ENCODE measurements at regions not wholly inside any gene's neighbourhood (a gene's known extent, or its start where the extent isn't known, plus 50 kb on each side); places are given as distances from the start of the nearest gene placed in this dataset.

DNA sequence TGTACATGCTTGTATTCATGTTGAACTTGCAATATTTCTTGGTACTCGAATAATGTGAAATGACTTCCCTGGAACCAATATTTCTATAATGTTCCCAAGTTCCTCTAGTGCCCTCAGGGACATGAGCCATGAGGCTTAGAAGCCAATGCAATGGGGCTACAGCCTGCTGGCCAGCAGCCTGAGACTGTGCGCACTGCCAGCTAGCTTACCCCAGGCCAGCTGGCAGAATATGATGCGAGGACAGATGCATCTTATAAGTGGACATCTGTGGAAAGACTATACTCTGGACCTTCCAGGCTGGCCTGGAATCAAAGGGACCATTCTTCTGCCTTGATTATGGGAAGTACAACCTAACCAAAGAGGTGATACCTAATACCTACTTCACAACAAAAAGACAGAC is 1862.0 kb upstream of the ACO1 start:
- TF ChIP-seq ZFX (IDR thresholded peaks at IDR 0.05) (no peak), POLR2A (IDR thresholded peaks at IDR 0.05; ENCODE audit: borderline replicate concordance, extremely low read depth, insufficient read depth, insufficient read length) (no peak), EZH2 (IDR thresholded peaks at IDR 0.05) (no peak), SRF (IDR thresholded peaks at IDR 0.05; ENCODE audit: low read depth) (no peak)
- TF ChIP-seq, protein P1, sequence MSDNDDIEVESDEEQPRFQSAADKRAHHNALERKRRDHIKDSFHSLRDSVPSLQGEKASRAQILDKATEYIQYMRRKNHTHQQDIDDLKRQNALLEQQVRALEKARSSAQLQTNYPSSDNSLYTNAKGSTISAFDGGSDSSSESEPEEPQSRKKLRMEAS (IDR thresholded peaks at IDR 0.05) = no peak
- TF ChIP-seq, protein P2, sequence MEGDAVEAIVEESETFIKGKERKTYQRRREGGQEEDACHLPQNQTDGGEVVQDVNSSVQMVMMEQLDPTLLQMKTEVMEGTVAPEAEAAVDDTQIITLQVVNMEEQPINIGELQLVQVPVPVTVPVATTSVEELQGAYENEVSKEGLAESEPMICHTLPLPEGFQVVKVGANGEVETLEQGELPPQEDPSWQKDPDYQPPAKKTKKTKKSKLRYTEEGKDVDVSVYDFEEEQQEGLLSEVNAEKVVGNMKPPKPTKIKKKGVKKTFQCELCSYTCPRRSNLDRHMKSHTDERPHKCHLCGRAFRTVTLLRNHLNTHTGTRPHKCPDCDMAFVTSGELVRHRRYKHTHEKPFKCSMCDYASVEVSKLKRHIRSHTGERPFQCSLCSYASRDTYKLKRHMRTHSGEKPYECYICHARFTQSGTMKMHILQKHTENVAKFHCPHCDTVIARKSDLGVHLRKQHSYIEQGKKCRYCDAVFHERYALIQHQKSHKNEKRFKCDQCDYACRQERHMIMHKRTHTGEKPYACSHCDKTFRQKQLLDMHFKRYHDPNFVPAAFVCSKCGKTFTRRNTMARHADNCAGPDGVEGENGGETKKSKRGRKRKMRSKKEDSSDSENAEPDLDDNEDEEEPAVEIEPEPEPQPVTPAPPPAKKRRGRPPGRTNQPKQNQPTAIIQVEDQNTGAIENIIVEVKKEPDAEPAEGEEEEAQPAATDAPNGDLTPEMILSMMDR (IDR thresholded peaks at IDR 0.05 in 2 of 3, conservative IDR thresholded peaks at IDR 0.05 in 1 of 3; ENCODE audit: borderline replicate concordance in 1 of 3, insufficient read depth in 1 of 3, low read depth in 2 of 3, low read length in 2 of 3) = no peak
- TF ChIP-seq, protein P3, sequence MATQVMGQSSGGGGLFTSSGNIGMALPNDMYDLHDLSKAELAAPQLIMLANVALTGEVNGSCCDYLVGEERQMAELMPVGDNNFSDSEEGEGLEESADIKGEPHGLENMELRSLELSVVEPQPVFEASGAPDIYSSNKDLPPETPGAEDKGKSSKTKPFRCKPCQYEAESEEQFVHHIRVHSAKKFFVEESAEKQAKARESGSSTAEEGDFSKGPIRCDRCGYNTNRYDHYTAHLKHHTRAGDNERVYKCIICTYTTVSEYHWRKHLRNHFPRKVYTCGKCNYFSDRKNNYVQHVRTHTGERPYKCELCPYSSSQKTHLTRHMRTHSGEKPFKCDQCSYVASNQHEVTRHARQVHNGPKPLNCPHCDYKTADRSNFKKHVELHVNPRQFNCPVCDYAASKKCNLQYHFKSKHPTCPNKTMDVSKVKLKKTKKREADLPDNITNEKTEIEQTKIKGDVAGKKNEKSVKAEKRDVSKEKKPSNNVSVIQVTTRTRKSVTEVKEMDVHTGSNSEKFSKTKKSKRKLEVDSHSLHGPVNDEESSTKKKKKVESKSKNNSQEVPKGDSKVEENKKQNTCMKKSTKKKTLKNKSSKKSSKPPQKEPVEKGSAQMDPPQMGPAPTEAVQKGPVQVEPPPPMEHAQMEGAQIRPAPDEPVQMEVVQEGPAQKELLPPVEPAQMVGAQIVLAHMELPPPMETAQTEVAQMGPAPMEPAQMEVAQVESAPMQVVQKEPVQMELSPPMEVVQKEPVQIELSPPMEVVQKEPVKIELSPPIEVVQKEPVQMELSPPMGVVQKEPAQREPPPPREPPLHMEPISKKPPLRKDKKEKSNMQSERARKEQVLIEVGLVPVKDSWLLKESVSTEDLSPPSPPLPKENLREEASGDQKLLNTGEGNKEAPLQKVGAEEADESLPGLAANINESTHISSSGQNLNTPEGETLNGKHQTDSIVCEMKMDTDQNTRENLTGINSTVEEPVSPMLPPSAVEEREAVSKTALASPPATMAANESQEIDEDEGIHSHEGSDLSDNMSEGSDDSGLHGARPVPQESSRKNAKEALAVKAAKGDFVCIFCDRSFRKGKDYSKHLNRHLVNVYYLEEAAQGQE (IDR thresholded peaks at IDR 0.05; ENCODE audit: low read depth) = no peak
